ENCODE measurements at regions not wholly inside any gene's neighbourhood (a gene's known extent, or its start where the extent isn't known, plus 50 kb on each side); places are given as distances from the start of the nearest gene placed in this dataset.

DNA sequence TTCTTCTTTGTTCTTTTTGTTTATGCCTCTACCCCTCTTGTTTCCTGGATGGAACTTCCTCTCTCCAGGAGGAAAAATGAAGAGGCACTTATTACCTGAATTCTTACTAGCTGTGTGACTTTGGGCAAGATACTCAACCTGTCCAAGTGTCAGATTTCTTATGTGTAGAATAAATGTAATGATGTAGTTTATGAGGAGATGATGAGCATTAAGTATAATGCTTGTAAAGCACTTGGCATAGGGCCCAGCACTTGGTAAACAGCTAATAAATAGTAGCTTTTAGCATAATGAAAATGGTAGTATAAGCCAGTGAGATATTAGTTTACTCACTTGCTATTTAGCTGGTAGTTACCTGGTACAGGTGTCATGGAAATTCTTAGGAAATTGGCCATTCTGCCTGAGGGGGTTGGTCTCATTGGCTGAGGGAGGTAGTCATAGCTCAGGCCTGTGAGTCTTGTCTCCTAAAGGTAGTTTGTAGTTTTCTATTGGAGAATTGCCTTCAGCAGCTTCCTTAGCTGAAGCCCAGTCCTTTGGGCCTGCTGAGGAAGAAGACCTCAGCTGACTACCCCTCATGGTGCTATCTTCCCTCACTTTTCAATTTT lies 133.4 kb upstream of the NABP1 start:
- TF ChIP-seq, protein P1, sequence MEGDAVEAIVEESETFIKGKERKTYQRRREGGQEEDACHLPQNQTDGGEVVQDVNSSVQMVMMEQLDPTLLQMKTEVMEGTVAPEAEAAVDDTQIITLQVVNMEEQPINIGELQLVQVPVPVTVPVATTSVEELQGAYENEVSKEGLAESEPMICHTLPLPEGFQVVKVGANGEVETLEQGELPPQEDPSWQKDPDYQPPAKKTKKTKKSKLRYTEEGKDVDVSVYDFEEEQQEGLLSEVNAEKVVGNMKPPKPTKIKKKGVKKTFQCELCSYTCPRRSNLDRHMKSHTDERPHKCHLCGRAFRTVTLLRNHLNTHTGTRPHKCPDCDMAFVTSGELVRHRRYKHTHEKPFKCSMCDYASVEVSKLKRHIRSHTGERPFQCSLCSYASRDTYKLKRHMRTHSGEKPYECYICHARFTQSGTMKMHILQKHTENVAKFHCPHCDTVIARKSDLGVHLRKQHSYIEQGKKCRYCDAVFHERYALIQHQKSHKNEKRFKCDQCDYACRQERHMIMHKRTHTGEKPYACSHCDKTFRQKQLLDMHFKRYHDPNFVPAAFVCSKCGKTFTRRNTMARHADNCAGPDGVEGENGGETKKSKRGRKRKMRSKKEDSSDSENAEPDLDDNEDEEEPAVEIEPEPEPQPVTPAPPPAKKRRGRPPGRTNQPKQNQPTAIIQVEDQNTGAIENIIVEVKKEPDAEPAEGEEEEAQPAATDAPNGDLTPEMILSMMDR (IDR thresholded peaks at IDR 0.05): no peak
- TF ChIP-seq ZFX (IDR thresholded peaks at IDR 0.05; ENCODE audit: borderline replicate concordance): no peak
